ENCODE measurements at regions not wholly inside any gene's neighbourhood (a gene's known extent, or its start where the extent isn't known, plus 50 kb on each side); places are given as distances from the start of the nearest gene placed in this dataset.

GRCh38 chr11:134545521-134545920 lies 133.5 kb upstream of the B3GAT1 start:
- TF ChIP-seq, protein P1, sequence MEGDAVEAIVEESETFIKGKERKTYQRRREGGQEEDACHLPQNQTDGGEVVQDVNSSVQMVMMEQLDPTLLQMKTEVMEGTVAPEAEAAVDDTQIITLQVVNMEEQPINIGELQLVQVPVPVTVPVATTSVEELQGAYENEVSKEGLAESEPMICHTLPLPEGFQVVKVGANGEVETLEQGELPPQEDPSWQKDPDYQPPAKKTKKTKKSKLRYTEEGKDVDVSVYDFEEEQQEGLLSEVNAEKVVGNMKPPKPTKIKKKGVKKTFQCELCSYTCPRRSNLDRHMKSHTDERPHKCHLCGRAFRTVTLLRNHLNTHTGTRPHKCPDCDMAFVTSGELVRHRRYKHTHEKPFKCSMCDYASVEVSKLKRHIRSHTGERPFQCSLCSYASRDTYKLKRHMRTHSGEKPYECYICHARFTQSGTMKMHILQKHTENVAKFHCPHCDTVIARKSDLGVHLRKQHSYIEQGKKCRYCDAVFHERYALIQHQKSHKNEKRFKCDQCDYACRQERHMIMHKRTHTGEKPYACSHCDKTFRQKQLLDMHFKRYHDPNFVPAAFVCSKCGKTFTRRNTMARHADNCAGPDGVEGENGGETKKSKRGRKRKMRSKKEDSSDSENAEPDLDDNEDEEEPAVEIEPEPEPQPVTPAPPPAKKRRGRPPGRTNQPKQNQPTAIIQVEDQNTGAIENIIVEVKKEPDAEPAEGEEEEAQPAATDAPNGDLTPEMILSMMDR (IDR thresholded peaks at IDR 0.05) = no peak
- no peak for TF ChIP-seq POLR2A (IDR thresholded peaks at IDR 0.05)
- no peak for TF ChIP-seq POLR2AphosphoS5 (IDR thresholded peaks at IDR 0.05)

Data from prostate gland (tissue), 2 donors.